PC-9 (cell line): ENCODE measurements at regions not wholly inside any gene's neighbourhood (a gene's known extent, or its start where the extent isn't known, plus 50 kb on each side); places are given as distances from the start of the nearest gene placed in this dataset.

Source experiments
- EZH2 ChIP-seq: fragments of 200-600 bp; sonication (generic); IDR thresholded peaks from 2 replicates; pipeline ENCODE4 v1.8.0; 2017; ENCODE audit warnings: antibody characterized with exemption, low read depth
- TF ChIP-seq, protein P1 (sequence below): fragments of 200-600 bp; sonication (generic); conservative IDR thresholded peaks from 2 replicates; pipeline ENCODE4 v1.6.1; 2017; ENCODE audit warnings: mixed run types, antibody characterized with exemption, mild to moderate bottlenecking, moderate library complexity

DNA sequence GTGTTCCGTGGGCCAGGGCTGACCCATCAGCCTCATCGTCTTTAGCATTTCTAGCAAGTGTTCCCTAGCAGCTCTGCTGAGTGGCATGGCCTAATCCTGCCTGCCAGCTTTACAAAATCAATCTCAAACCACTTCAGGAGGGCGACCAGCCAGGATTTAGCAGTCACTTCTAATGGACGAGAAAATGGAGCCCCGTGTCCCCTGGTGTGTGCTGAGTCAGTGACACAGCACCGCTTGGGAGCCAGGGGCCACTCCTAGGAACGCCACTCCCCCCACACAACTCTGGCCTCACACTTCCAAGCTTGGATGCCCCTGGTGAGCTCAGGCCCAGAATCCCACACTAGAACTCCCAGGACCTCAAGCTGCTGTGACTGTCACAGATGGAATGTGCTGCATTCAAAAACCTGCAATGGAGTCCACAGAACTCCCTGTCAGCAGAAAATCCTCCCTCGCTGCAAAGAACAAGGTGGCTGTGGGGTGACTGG is 311.2 kb upstream of the GATB start:
- TF ChIP-seq, protein P1, sequence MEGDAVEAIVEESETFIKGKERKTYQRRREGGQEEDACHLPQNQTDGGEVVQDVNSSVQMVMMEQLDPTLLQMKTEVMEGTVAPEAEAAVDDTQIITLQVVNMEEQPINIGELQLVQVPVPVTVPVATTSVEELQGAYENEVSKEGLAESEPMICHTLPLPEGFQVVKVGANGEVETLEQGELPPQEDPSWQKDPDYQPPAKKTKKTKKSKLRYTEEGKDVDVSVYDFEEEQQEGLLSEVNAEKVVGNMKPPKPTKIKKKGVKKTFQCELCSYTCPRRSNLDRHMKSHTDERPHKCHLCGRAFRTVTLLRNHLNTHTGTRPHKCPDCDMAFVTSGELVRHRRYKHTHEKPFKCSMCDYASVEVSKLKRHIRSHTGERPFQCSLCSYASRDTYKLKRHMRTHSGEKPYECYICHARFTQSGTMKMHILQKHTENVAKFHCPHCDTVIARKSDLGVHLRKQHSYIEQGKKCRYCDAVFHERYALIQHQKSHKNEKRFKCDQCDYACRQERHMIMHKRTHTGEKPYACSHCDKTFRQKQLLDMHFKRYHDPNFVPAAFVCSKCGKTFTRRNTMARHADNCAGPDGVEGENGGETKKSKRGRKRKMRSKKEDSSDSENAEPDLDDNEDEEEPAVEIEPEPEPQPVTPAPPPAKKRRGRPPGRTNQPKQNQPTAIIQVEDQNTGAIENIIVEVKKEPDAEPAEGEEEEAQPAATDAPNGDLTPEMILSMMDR = no peak
- TF ChIP-seq EZH2 = no peak
